NCI-H2081 (cell line): ENCODE measurements at regions not wholly inside any gene's neighbourhood (a gene's known extent, or its start where the extent isn't known, plus 50 kb on each side); places are given as distances from the start of the nearest gene placed in this dataset.

Experiments
- DNase-seq, 2 experiments: peaks; one replicate each; lab custom pipeline; 2025; lab: John Stamatoyannopoulos, UW

DNA sequence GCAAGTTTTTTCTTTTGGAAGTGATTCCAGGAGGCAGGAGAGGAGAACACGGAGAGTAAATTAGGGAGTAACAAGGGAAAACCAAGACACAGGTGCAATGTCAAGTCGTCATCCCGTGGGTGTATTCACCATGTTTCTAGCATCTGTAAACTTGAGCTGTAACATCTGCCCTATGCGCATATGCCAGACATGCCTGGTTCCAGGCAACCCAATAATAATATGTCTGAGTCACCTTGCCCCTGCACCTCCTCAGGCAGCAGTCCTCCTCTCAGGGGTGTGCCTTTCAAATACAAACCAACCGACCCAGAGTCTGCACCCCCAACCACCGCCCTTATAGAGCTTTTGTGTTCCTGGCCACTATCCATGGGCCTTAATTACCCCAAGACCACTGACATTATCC is 107.0 kb upstream of the PDE1C start:
- DNase-seq: no peak

DNA sequence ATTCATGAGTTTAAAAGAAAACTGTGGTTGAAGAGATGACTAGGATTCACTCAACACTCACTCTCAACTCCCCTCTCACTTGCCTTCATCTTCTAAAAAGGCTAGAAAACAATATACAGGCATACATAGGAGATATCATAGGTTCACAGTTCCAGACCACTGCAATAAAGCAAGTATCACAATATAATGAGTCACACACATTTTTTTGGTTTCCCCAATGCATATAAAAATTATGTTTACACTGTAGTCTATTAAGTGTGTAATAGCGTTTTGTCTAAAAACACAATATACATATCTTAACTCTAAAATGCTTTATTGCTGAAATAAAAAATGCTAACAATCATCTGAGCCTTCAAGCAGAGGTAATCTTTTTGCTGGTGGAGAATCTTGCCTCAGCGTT is 104.9 kb upstream of the PDE1C start:
- DNase-seq: no peak

DNA sequence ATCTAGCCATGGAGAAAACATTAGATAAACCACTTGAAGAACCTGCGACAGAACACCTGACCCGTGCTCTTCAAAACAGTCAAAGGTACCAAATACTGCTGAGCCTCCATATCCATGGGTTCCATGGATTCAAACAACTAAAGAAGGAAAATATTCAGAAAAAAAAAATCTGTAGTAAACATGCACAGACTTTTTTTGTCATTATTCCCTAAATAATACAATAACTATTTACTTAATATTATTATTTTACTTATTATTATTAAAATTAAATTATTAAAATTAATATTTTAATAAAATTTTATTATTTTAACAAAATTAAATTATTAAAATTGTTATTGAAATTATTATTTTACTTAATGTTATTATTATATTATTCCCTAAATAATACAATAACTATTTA is 101.0 kb upstream of the PDE1C start:
- no peak for DNase-seq

DNA sequence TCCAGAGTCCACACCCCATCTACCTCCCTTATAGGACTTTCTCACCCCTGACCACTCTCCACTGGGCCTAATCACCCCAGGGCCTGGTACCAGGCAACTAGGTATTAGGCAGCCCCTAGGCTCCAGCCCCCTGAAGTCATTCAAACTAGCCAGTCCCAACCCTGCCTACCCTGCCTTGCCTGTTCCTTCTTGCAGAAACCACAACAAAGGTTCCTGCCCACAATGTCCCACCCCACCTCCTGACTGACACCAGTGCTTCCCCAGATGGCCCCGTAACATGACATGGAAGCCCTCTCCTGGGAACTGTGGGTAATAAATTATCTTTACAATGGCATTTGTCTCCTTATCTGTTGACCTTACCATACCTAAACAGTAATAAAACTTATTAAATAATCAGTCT is 100.6 kb upstream of the PDE1C start:
- DNase-seq: no peak

DNA sequence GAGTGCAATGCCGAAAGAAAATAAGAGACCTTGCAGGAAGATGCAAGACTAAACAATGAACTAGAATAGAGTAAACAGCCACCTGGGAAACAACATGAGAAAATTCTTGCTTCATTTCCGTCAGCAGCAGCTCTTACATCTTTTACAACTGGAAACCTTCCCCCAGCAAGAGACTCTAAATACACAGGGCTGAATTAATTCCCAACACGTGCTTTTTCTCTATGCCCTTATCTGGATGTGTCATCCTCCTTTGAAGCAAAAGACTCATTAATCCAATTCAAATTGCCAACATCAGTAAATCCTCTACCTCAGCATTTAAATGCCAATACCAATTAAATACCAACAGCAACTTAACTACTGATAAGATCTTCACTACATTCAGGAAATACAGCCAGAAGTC is 99.0 kb upstream of the PDE1C start:
- DNase-seq: no peak

DNA sequence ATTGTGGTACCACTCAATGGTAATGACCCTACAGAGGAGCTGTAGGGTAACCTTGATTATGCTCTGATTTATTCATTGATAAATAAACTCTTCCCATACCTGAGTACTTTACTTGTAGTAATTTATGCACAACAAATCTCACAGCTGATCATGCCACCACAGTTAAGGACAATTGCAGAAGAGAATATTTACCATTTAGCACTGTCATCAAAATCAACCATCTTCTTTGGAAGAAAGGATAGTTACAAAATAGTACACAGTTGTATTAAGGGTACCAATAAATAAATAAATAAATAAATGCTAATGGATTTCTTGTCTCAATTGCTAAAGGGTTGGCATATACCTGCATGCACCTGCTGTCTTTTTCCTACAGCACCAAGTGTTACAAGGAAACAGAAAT is 97.6 kb upstream of the PDE1C start:
- no peak for DNase-seq

DNA sequence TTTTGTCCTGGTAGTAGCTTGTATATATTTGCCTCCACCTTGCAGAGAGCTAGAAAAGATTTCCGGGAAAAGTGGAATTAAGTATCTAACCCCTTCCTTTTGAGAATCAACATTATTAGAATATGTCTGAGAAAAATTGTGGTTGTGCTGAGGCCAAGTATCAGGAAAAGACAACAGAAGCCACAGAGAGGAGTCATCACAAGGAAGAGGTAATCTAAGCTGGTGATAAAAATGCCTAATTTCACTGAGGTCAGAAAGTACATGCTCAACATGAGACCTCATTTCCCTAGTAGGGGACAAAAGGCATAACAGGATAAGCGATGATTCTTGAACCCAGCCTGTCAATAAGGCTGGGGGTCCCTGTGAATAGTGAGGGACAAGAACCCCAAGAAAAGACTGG is 97.0 kb upstream of the PDE1C start:
- no peak for DNase-seq

DNA sequence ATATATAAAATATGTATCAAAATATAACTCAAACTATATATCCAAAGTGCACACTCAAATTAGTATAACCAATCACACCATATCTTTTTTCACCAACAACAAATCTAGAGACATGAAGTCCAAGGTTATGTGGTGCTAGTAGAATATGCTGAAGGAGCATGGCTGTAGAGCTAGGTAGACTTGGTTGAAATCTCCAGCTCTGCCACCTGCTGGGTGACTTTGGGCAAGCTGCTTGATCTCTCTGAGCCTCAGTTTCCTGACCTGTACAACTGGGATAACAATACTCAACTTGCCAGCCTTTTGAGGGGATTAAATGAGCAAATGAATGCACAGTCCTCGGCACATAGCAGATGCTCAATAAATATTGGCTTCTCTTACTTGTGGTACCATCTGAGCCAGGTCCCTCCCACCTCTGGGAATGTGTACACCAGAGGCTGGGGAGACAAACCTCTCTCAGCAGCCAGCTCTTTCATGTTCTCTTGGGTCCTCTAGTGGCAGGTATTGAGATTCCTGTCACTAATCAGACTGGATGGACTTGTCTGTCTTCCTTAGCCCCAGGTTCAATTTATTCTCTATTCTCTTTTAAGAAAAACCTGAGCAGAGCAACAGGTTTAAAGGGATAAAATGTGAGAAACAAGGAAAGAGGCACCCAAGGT is 94.3 kb upstream of the PDE1C start:
- no peak for DNase-seq

DNA sequence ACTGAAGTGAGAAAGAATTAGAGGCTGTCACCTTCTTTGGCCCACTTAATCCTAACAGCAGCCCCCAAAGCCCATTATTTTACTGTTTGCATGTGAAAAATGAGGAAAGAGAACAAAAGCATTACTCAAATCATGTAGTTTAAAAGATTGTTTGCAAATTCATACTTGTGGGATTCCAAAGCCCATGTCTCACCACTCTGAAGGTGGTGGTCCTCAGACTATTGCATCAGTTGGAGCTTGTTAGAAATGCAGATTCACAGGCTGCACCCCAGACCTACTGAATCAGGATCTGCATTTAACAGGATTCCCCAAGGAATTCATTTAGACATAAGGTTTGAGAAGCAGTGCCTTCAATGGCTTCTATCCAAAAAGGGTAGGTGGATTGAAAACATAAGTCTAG is 93.7 kb upstream of the PDE1C start:
- no peak for DNase-seq

DNA sequence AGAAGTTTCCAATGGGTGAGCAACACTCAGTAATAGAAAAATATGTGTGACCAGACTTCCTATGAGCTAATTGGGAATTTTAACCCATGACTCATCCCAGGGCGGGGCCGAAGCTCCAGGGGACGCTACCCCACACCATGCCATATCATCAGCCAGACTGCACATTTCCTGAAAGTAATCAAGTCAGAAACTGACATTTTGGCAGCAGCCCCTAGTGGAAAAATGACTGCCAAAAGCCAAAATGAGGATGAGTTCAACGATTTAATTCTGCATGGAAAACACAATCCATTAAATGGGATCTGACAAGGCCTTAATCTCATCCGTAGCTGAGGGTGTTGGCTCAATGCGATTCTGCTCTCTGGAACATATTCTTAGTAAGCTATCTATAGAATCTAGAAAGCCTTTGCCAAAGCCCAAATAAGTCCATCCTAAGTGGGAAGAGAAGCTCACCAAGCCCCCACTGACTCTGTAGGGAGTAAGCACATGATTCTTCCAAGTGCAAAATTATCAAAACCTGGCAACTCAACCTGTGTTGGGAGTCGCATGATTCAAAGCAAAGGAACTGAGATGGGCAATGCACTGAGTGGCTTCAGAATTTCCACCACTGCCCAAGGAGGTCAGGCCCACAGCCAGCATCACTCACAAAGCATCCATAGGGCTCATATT is 93.1 kb upstream of the PDE1C start:
- DNase-seq: no peak

DNA sequence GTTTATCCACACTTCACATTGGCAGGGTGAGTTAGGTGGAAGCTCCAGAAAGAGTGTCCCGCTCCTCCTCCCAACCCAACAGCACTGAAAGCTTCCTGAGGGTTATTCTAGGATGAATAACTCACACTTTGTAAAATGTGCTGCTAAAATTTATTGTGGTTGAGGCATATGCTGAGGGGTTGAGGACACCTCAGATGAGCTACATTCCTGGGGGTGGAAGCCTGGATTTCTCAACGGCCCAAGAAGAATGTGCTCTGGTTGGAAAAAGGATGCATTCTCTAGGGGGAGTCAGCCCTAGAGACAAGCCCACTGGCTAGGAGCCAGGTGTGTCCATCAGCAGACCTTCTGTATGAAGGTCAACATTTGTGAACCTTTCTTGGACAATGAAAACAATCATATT is 91.5 kb upstream of the PDE1C start:
- no peak for DNase-seq

DNA sequence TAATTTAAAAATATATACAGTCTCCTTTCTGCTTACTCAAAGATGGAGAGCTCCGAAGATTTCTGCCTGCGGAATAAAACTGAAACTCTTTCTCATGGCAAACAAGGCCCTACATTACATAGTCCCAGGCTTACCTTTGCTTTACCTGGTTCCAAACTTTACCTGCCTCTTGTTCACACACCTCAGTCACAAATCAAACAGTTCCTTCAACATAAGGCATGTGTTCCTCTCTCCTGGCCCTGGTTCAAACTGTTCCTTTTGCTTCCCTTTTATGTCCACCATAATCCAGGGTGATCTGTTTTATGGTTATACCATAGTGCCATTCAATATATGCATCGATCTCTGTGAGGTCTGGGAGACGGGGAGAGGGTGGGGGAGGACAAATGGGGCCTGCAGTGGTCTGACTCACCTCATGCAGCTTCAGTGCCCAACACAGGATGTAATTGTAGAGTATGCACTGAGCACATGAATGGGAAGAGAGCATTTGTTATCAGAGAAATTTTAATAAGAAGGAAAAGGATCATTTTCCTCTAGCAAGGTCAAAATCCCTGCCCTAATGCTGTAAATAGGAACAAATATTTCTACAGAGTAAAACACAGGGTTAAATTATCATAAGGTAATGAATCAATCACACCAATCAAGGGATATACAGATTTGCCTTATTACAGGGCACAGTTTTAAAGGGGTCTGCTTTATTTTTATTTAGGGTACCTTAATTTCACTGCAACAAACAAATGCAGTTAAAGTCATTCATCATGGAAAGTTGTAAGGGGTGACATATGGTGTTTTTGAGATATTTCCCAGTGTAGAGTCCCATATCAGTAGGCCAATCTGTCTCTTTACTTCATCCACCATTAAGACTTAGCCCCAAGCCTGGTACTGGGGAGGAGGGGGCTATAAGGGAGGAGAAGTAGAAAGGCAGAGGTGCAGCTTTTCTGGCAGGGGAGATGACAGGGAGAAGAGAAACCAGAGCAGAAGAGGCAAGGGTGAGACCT is 88.8 kb upstream of the PDE1C start:
- DNase-seq: no peak

DNA sequence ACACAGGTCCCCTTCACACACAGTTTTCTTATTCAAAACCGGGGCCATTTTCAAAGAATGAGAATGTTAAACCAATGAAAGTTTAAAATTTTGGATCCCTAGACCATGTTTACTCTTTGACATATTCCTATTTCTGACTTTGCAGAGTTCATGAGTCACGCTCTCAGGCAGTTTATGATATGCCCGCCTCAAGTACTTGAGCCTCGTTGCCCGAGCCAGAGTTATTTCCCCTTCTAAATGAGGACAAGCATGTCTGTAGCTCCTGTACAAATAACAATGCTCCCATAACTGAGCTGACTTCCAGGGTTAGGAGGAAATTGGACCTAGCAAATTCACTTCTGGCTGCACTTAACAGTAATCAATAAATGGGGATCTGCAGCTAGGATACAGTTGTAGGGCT is 87.9 kb upstream of the PDE1C start:
- no peak for DNase-seq

DNA sequence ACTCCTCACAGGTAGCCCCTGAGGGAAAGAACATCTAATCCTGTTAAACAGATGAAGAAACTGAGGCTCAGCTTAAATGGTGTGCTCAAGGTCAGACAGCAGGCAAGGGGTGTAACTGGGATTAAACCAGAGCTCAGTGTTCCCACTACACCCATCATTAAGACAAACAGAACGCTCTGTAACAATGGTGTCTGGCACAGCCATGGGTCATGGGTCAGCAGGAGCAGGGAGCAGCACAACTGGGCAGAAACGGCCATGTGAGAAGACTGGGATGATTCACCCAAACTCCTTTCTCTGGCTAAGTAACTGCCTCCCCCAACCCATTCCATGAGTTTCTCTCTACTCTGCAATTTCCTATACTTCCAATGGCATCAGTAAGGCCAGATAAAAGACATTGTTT is 85.5 kb upstream of the PDE1C start:
- no peak for DNase-seq

DNA sequence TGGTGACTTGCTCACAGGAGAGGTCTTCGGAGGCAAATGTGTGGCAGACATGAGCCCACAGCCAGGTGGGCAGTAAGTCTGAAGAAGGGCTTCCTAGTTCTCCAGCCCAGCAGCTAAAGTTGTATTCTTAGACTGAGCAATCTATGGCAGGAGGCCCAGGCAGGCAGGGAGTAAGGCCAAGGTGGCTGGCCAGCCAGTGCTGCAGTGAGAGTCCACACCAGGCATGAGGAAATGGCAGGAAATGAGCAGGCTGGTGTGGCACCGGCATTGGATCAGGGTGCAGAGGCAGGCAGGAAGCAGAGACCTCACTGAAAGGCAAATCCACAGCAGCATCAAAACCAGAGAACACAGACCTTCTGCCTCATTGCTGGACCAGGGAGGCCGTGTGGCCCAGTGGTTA is 84.6 kb upstream of the PDE1C start:
- DNase-seq: no peak

DNA sequence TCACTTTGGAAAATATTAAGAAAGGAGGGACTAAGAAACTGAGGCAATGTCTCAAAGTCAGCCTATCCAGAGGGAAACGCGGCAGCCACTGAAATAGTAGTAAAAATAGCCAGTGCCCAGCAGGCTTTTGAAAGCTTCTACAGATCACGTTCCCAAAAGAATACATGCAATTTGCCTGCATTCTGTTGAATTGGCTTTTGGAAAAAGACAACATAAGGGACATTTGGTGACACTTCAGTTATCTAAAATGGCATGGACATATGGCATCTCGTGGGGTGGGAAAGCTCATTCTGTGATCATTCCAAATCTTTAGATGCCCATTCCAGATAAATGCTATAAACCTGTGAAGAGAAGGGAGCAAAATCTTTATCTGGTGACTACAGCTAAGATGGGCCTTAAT is 82.8 kb upstream of the PDE1C start:
- DNase-seq: no peak

DNA sequence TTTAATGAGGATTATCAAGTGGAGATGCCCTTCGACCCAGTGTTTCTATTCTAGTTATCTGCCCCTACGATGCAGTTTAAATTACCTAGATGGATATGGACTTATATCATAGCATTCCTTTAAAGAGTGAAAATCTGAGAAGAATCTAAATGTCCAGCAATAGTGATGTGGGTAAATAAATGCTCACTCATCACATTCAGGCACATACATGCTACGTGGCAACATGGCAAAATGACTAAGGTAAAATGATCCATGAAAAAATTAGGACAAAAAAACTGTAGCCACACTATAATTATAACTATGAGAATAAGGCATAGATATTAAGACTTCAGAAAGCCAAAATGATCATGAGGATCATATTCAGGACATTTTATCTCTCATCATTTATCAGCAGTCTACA is 82.4 kb upstream of the PDE1C start:
- DNase-seq: no peak

DNA sequence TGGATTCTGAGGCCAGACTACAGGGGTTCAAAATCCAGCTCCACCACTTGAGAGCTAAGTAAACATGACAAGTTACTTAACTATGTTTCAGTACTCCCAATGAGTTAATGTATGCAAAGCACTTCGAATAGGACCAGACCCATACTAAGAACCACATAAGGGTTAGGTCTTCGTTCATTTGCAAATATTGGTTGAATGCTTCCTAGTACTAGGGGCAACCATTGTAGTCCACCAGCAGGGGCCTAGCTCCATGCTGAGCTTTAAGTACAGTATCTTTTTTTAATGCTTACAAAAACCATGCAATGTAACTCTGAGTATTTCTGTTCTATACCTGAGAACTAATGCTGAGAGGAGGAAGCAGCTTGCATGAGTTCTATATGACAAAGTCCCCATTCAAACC is 80.4 kb upstream of the PDE1C start:
- no peak for DNase-seq

DNA sequence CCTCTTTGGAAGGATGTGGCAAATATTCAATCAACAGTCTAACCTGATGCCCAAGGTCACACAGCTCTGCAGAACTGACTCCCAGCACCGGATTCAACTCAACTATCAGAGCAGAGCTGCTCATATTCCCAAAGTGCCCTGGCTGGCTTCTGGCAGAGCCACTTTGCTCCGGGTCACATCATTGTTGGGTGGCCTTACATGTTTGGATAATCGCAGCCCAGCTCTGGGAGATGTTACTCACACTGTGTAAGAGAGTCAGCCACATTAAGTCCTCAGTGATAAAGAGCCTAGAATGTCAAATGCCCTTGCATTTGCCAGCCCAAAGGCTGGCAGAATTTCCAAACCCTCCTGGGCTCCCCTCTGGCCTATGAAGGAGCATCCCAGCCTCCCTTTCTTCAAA is 79.8 kb upstream of the PDE1C start:
- DNase-seq: no peak

DNA sequence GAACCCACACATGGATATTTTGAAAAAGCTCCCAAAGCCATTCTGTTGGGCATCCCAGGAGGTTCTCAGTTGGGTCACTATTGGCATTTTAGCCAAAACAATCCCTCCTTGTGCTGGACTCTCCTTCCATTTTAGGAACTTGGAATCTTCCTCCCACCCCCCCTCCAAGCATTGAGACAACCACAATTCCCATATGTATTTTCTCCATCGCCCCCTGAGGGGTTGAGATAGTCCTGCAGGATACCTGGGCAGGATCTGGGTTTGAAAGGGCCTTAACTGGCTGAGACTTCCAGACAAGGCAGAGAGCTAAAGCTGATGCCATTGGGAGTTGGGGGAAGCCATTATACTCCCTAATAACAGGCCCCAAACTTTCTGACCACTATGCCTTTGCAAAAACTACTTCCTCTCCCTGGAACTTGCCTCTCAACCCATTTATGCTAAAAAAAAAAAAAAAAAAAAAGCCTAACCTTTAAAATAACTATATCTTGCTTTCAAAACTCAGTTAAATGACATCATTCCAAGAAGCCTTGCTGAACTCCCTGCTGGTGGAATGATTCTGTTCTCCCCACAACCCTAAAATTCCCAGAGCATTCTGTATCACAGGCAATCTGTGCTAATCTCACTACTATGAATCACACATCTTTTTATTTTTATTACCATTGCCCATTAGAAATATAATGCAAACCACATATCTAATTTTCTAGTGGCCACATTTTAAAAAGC is 77.5 kb upstream of the PDE1C start:
- no peak for DNase-seq

DNA sequence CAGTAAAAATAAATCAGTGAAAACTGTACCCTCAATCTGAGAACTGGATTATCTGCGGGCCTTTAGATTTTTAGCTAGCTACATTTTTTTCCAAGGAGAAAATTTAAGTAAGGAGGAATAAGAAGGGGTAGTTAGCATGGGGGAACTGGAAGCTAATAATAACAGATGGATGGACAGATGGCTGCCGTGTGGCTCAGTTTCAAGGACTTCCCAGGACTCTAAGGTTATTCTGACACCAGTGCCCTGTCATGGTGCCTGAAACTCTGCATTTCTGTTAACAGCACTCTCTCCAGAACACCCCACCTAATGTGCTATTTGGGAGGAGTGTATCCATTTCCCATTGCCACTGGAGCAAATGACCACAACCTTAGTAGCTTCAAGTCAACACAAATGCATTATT is 75.7 kb upstream of the PDE1C start:
- no peak for DNase-seq

DNA sequence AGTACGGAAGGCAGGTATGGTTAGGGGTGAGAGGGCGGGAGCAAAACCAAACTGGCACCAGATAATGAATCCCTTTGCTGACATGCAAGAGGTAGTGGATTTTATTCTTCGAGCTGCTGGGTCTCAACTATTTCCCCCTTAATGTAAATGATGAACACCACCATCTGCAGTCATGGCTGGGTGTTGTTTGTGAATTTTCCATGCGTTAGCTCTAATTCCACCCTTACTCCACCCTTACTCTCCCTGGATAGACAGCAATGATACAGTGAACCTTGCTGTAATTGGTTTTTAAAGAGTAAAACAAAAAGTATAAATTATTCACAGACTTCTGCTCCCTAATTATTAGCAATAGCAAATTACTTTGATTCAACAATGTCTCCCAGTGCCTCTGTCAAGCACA is 74.5 kb upstream of the PDE1C start:
- no peak for DNase-seq
